Tibial nerve (tissue), 4 donors: ENCODE measurements at regions not wholly inside any gene's neighbourhood (a gene's known extent, or its start where the extent isn't known, plus 50 kb on each side); places are given as distances from the start of the nearest gene placed in this dataset.

Source experiments
- DNase-seq, 2 donors: peaks; one replicate each; pipeline ENCODE4 v3.0.0-alpha.2; 2019; ENCODE audit warnings: low spot score in 2 of 2
- H3K27ac ChIP-seq, 4 donors: fragments of 200-600 bp; sonication (generic) in 3 of 4; one replicate each; pipeline ENCODE4 v1.5.1; 2017 to 2019; ENCODE audit warnings: mild to moderate bottlenecking in 1 of 4
- H3K27me3 ChIP-seq, 2 donors: fragments of 200-600 bp; sonication (generic) in 1 of 2; one replicate each; pipeline versions ENCODE4 v1.5.1 to v1.6.0; 2017 to 2019
- H3K36me3 ChIP-seq, 3 donors: fragments of 200-600 bp; sonication (generic); one replicate each; pipeline ENCODE4 v1.5.1; 2018 to 2019
- H3K4me1 ChIP-seq, 4 donors: fragments of 200-600 bp; sonication (generic) in 3 of 4; one replicate each; pipeline ENCODE4 v1.5.1; 2017 to 2019
- H3K4me3 ChIP-seq, 4 donors: fragments of 200-600 bp; sonication (generic) in 3 of 4; one replicate each; pipeline ENCODE4 v1.5.1; 2017 to 2019; ENCODE audit warnings: mild to moderate bottlenecking in 1 of 4, moderate library complexity in 1 of 4
- H3K9me3 ChIP-seq, 4 donors: fragments of 200-600 bp; sonication (generic) in 3 of 4; one replicate each; pipeline ENCODE4 v1.5.1; 2017 to 2019
- CTCF ChIP-seq, 5 experiments: fragments of 200-600 bp in 3 of 5; fragments of 450-650 bp in 2 of 5; sonication (generic) in 3 of 5; IDR thresholded peaks; one replicate each; pipeline ENCODE4 v1.5.1; 2016 to 2019; ENCODE audit warnings: antibody characterized with exemption in 5 of 5, mild to moderate bottlenecking in 3 of 5, moderate library complexity in 2 of 5
- EP300 ChIP-seq, 2 donors: sonication (generic); formaldehyde crosslinking; IDR thresholded peaks; one replicate each; pipeline ENCODE4 v1.6.1; 2017; ENCODE audit warnings: antibody characterized with exemption in 2 of 2, mild to moderate bottlenecking in 1 of 2
- POLR2A ChIP-seq, 2 donors: fragments of 450-650 bp; IDR thresholded peaks; one replicate each; pipeline ENCODE4 v1.6.1; 2017; ENCODE audit warnings: antibody characterized with exemption in 2 of 2, mild to moderate bottlenecking in 2 of 2, moderate library complexity in 2 of 2
- WGBS, 2 donors: methylation state at CpG; one replicate each; pipeline ENCODE4 v1.1.5; 2018; 5-methylcytosine and 5-hydroxymethylcytosine counted together

DNA sequence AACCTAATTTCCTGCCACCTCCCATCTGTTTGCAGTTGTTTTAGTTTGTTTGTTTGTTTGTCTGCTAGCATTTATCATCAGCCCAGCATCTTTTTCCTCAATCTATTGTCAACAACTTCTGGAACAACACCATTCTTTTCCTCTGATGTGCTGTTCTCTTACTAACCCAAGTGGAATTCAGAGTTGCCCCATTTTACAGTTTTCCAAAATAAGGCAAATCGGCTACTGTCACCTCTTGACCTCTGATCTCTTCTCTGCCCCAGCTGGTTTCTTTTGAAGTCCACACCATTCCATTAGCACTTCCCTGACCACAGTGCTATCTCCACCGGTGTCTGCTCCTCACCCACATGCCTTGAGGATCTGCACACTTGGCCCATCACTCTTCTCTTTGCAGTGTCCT is 102.4 kb downstream of the EFNB2 start:
- 58 to 75% methylated on average over 2 of the region's 2 CpGs for WGBS, 2 donors
- Histone ChIP-seq H3K36me3 (no peaks in the 10 kb centered on the region), H3K4me1 (no peaks in the 10 kb centered on the region), H3K27ac (no peak overlapping the region), H3K4me3 (no peak overlapping the region), H3K9me3 (no peaks in the 10 kb centered on the region), H3K27me3 (no peaks in the 10 kb centered on the region)
- no peak for TF ChIP-seq CTCF (IDR thresholded peaks at IDR 0.05)
- no peak for TF ChIP-seq POLR2A (IDR thresholded peaks at IDR 0.05)
- no peak for TF ChIP-seq EP300 (IDR thresholded peaks at IDR 0.05)
- no peak for DNase-seq

- TF ChIP-seq EP300 (IDR thresholded peaks at IDR 0.05) (no peak), CTCF (IDR thresholded peaks at IDR 0.05) (no peak), POLR2A (IDR thresholded peaks at IDR 0.05) (no peak)
- 71 to 77% methylated on average over 3 of the region's 3 CpGs for WGBS, 2 donors
- DNase-seq, result no peak
These were observed 102.8 kb downstream of the EFNB2 start for GRCh38 chr13:106432636-106433035.

DNA sequence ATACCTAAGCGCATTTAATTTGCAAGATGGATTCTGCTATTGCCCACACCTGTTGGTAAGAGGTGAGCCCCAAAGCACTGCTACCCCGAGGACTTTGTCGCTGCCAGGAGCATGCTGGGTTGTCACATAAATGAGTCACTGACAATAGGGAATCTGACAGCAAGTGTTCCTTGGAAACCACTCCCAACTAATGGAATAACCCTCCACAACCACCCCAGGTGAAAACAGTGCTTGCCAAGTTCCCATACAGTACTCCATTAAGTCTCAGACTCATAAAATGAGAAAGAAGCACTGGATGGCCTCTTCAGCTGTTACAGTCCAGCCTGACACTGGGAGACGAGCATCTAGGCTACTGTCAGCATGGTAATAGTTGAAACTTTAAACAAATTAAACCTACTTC is 108.6 kb downstream of the EFNB2 start:
- Histone ChIP-seq H3K4me3 (no peak overlapping the region), H3K9me3 (no peaks in the 10 kb centered on the region), H3K36me3 (no peaks in the 10 kb centered on the region), H3K27me3 (no peaks in the 10 kb centered on the region), H3K27ac (no peak overlapping the region), H3K4me1 (no peaks in the 10 kb centered on the region)
- WGBS, 2 donors, result 95 to 97% methylated on average over 4 of the region's 4 CpGs
- no peak for DNase-seq
- TF ChIP-seq POLR2A (IDR thresholded peaks at IDR 0.05), result no peak
- TF ChIP-seq CTCF (IDR thresholded peaks at IDR 0.05), result no peak

More at GRCh38 chr13:106432636-106433035, 102.8 kb downstream of the EFNB2 start:
- no peak overlapping the region for H3K4me3 ChIP-seq
- no peaks in the 10 kb centered on the region for H3K4me1 ChIP-seq
- no peaks in the 10 kb centered on the region for H3K27me3 ChIP-seq
- no peaks in the 10 kb centered on the region for H3K9me3 ChIP-seq
- no peak overlapping the region for H3K27ac ChIP-seq
- H3K36me3 ChIP-seq, result no peaks in the 10 kb centered on the region

GRCh38 chr13:106425661-106426060 is 109.8 kb downstream of the EFNB2 start:
- TF ChIP-seq CTCF (IDR thresholded peaks at IDR 0.05), result no peak
- TF ChIP-seq EP300 (IDR thresholded peaks at IDR 0.05), result no peak
- no peak for TF ChIP-seq POLR2A (IDR thresholded peaks at IDR 0.05)
- Histone ChIP-seq H3K27ac (no peak overlapping the region), H3K4me1 (no peaks in the 10 kb centered on the region), H3K36me3 (no peaks in the 10 kb centered on the region), H3K27me3 (no peaks in the 10 kb centered on the region), H3K9me3 (no peaks in the 10 kb centered on the region), H3K4me3 (no peak overlapping the region)
- WGBS, 2 donors, result 81 to 86% methylated on average over 17 of the region's 17 CpGs
- no peak for DNase-seq

DNA sequence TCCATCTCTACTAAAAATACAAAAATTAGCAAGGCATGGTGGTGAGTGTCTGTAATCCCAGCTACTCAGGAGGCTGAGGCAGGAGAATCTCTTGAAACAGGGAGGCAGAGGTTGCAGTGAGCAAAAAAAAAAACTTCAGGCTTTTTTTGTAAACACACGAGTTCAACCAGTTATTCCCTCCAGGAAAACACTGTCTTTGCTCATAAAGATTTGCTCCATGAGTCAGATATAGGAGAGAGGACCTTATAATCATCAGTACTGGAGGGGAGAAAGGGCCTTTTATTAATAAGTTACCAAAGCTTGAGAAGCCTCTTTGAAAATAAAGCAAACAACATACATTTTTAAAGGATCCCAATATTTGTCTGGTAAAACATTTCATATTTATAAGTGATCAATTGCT is 110.7 kb downstream of the EFNB2 start:
- WGBS, 2 donors, result 61 to 73% methylated on average over 1 of the region's 1 CpG

More for the DNA sequence above, 110.7 kb downstream of the EFNB2 start:
- TF ChIP-seq EP300 (IDR thresholded peaks at IDR 0.05) (no peak), CTCF (IDR thresholded peaks at IDR 0.05) (no peak), POLR2A (IDR thresholded peaks at IDR 0.05) (no peak)
- H3K4me3 ChIP-seq, result no peak overlapping the region
- no peak overlapping the region for H3K27ac ChIP-seq
- no peaks in the 10 kb centered on the region for H3K27me3 ChIP-seq
- DNase-seq, result no peak
- H3K9me3 ChIP-seq, result no peaks in the 10 kb centered on the region
- no peaks in the 10 kb centered on the region for H3K4me1 ChIP-seq
- no peaks in the 10 kb centered on the region for H3K36me3 ChIP-seq
